K562 (cell line): ENCODE measurements at regions not wholly inside any gene's neighbourhood (a gene's known extent, or its start where the extent isn't known, plus 50 kb on each side); places are given as distances from the start of the nearest gene placed in this dataset.

Source experiments
- BHLHE40 ChIP-seq: IDR thresholded peaks from 2 replicates; pipeline ENCODE4 v1.6.1; 2011; ENCODE audit warnings: low read length, improper control_type of control experiment
- CREB3 ChIP-seq: fragments of 450-650 bp; conservative IDR thresholded peaks from 2 replicates; pipeline ENCODE4 v1.6.1; 2016; ENCODE audit warnings: missing genetic modification characterization, low read depth, mild to moderate bottlenecking, missing compliant biosample characterization, moderate library complexity
- CXXC5 ChIP-seq: fragments of 250-450 bp; sonication (Bioruptor Pico); IDR thresholded peaks from 2 replicates; pipeline ENCODE4 v1.8.0; 2022; ENCODE audit warnings: inconsistent platforms, mild to moderate bottlenecking, moderate library complexity
- GATAD2B ChIP-seq: fragments of 450-650 bp; IDR thresholded peaks from 2 replicates; pipeline ENCODE4 v1.6.1; 2017; ENCODE audit warnings: mild to moderate bottlenecking, borderline replicate concordance
- HMG20A ChIP-seq: fragments of 450-650 bp; formaldehyde crosslinking; conservative IDR thresholded peaks from 2 replicates; pipeline ENCODE4 v1.4.0; 2020; ENCODE audit warnings: mild to moderate bottlenecking, mixed read lengths
- MTA1 ChIP-seq: fragments of 450-650 bp; IDR thresholded peaks from 2 replicates; pipeline ENCODE4 v1.6.1; 2017; ENCODE audit warnings: borderline replicate concordance
- PCBP1 ChIP-seq: fragments of 200-400 bp; formaldehyde crosslinking; IDR thresholded peaks from 2 replicates; pipeline ENCODE4 v1.6.1; 2018; ENCODE audit warnings: mild to moderate bottlenecking, low read depth, low read length; ENCODE audit not compliant: poor library complexity, severe bottlenecking
- RAD21 ChIP-seq, 2 experiments: fragments of 250-450 bp in 1 of 2; fragments of 450-650 bp in 1 of 2; sonication (Bioruptor Pico) in 1 of 2; formaldehyde crosslinking in 1 of 2; IDR thresholded peaks in 1 of 2; conservative IDR thresholded peaks in 1 of 2; 2 replicates each; pipeline versions ENCODE4 v1.4.0 to v1.8.0; 2020 to 2022; ENCODE audit warnings: mild to moderate bottlenecking in 2 of 2, moderate library complexity in 1 of 2
- ZBED1 ChIP-seq: IDR thresholded peaks from 2 replicates; pipeline ENCODE4 v1.6.1; 2014
- ZBTB40 ChIP-seq, 2 experiments: fragments of 450-650 bp in 1 of 2; sonication (generic) in 1 of 2; formaldehyde crosslinking in 1 of 2; IDR thresholded peaks; 2 replicates each; pipeline versions ENCODE4 v1.7.1 to v1.9.0; 2016 to 2022; ENCODE audit warnings: inconsistent platforms in 1 of 2, mild to moderate bottlenecking in 1 of 2, missing genetic modification reagents in 1 of 2
- ZNF23 ChIP-seq: fragments of 250-450 bp; sonication (Bioruptor Pico); IDR thresholded peaks from 2 replicates; pipeline ENCODE4 v1.4.0; 2020; ENCODE audit warnings: mild to moderate bottlenecking
- ZNF311 ChIP-seq: fragments of 250-450 bp; sonication (Bioruptor Pico); IDR thresholded peaks from 2 replicates; pipeline ENCODE4 v1.4.0; 2020; ENCODE audit warnings: mild to moderate bottlenecking, moderate library complexity
- ZNF436 ChIP-seq: fragments of 250-450, 450-650 bp; sonication (Bioruptor Pico); formaldehyde crosslinking; IDR thresholded peaks from 2 replicates; pipeline ENCODE4 v1.7.0; 2020; ENCODE audit warnings: mild to moderate bottlenecking
- ZNF518B ChIP-seq: fragments of 250-450 bp; sonication (Bioruptor Pico); IDR thresholded peaks from 2 replicates; pipeline ENCODE4 v1.5.0; 2021; ENCODE audit warnings: mild to moderate bottlenecking, moderate library complexity
- ZNF644 ChIP-seq: fragments of 200-800 bp; sonication (Bioruptor generic); IDR thresholded peaks from 2 replicates; pipeline ENCODE4 v1.6.1; 2016; ENCODE audit warnings: low read depth, missing genetic modification characterization, missing compliant biosample characterization
- ZNF707 ChIP-seq: fragments of 250-450 bp; sonication (Bioruptor Pico); conservative IDR thresholded peaks from 2 replicates; pipeline ENCODE4 v1.8.0; 2022; ENCODE audit warnings: inconsistent platforms, mild to moderate bottlenecking, moderate library complexity

GRCh38 chr5:109561447-109561846 is 128.3 kb upstream of the MAN2A1 start (continued):
- TF ChIP-seq ZNF518B (CRISPR knock-in tag) (no peak), BHLHE40 (no peak), MTA1 (no peak), CXXC5 (CRISPR knock-in tag) (0 out of 2 replicates have a peak, but pooled peaks have one; percentile 28), ZNF23 (CRISPR knock-in tag) (no peak), GATAD2B (no peak), ZNF436 (CRISPR knock-in tag) (no peak), RAD21 (CRISPR knock-in tag; conservative IDR thresholded peaks at IDR 0.05 in 1 of 2, IDR thresholded peaks at IDR 0.05 in 1 of 2) (no peak), HMG20A (CRISPR knock-in tag) (no peak), ZBTB40 (IDR thresholded peaks at IDR 0.05) (no peak), ZBTB40 (CRISPR knock-in tag; IDR thresholded peaks at IDR 0.05) (no peak), ZBED1 (no peak), PCBP1 (no peak), ZNF311 (CRISPR knock-in tag) (peak; percentile 27; the same call in 1 of the 2 replicates), CREB3 (tag) (no peak), ZNF707 (CRISPR knock-in tag) (no peak), ZNF644 (tag) (peak; percentile 39; the same call in 1 of the 2 replicates)
